Hepatocyte (in vitro differentiated cells): ENCODE measurements at regions not wholly inside any gene's neighbourhood (a gene's known extent, or its start where the extent isn't known, plus 50 kb on each side); places are given as distances from the start of the nearest gene placed in this dataset.

ENCODE experiments used
- CTCF ChIP-seq: fragments of 200-600 bp; sonication (generic); IDR thresholded peaks from 2 replicates; pipeline ENCODE4 v1.5.1; 2016; ENCODE audit warnings: antibody characterized with exemption, mild to moderate bottlenecking; ENCODE audit not compliant: poor library complexity
- EZH2 ChIP-seq: fragments of 200-600 bp; sonication (generic); IDR thresholded peaks from 2 replicates; pipeline ENCODE4 v1.6.1; 2016; ENCODE audit warnings: antibody characterized with exemption, mild to moderate bottlenecking, borderline replicate concordance

- no peak for TF ChIP-seq EZH2
- TF ChIP-seq CTCF, result no peak
Observed at GRCh38 chr6:104159045-104159618, 700.6 kb downstream of the HACE1 start.
